Tibial nerve (tissue), 4 donors: ENCODE measurements at regions not wholly inside any gene's neighbourhood (a gene's known extent, or its start where the extent isn't known, plus 50 kb on each side); places are given as distances from the start of the nearest gene placed in this dataset.

ENCODE experiments used
- DNase-seq, 2 donors: peaks; one replicate each; pipeline ENCODE4 v3.0.0-alpha.2; 2019; ENCODE audit warnings: low spot score in 2 of 2
- H3K27ac ChIP-seq, 4 donors: fragments of 200-600 bp; sonication (generic) in 3 of 4; one replicate each; pipeline ENCODE4 v1.5.1; 2017 to 2019; ENCODE audit warnings: mild to moderate bottlenecking in 1 of 4
- H3K27me3 ChIP-seq, 2 donors: fragments of 200-600 bp; sonication (generic) in 1 of 2; one replicate each; pipeline versions ENCODE4 v1.5.1 to v1.6.0; 2017 to 2019
- H3K36me3 ChIP-seq, 3 donors: fragments of 200-600 bp; sonication (generic); one replicate each; pipeline ENCODE4 v1.5.1; 2018 to 2019
- H3K4me1 ChIP-seq, 4 donors: fragments of 200-600 bp; sonication (generic) in 3 of 4; one replicate each; pipeline ENCODE4 v1.5.1; 2017 to 2019
- H3K4me3 ChIP-seq, 4 donors: fragments of 200-600 bp; sonication (generic) in 3 of 4; one replicate each; pipeline ENCODE4 v1.5.1; 2017 to 2019; ENCODE audit warnings: mild to moderate bottlenecking in 1 of 4, moderate library complexity in 1 of 4
- H3K9me3 ChIP-seq, 4 donors: fragments of 200-600 bp; sonication (generic) in 3 of 4; one replicate each; pipeline ENCODE4 v1.5.1; 2017 to 2019
- EP300 ChIP-seq, 2 donors: sonication (generic); formaldehyde crosslinking; IDR thresholded peaks; one replicate each; pipeline ENCODE4 v1.6.1; 2017; ENCODE audit warnings: antibody characterized with exemption in 2 of 2, mild to moderate bottlenecking in 1 of 2
- POLR2A ChIP-seq, 2 donors: fragments of 450-650 bp; IDR thresholded peaks; one replicate each; pipeline ENCODE4 v1.6.1; 2017; ENCODE audit warnings: antibody characterized with exemption in 2 of 2, mild to moderate bottlenecking in 2 of 2, moderate library complexity in 2 of 2
- WGBS, 2 donors: methylation state at CpG; one replicate each; pipeline ENCODE4 v1.1.5; 2018; 5-methylcytosine and 5-hydroxymethylcytosine counted together
- TF ChIP-seq, protein P1 (sequence below), 5 experiments: fragments of 200-600 bp in 3 of 5; fragments of 450-650 bp in 2 of 5; sonication (generic) in 3 of 5; IDR thresholded peaks; one replicate each; pipeline ENCODE4 v1.5.1; 2016 to 2019; ENCODE audit warnings: antibody characterized with exemption in 5 of 5, mild to moderate bottlenecking in 3 of 5, moderate library complexity in 2 of 5

- no peak overlapping the region for H3K4me3 ChIP-seq
- no peak overlapping the region for H3K27ac ChIP-seq
- H3K9me3 ChIP-seq = peaks cover 0 to 4% (median 0%) of the 10 kb centered on the region in 4 donors
- no peak for DNase-seq
- no peaks in the 10 kb centered on the region for H3K27me3 ChIP-seq
- no peaks in the 10 kb centered on the region for H3K4me1 ChIP-seq
- 68 to 73% methylated on average over 4 of the region's 4 CpGs for WGBS, 2 donors
- no peak for TF ChIP-seq POLR2A (IDR thresholded peaks at IDR 0.05)
- no peak for TF ChIP-seq EP300 (IDR thresholded peaks at IDR 0.05)
- TF ChIP-seq, protein P1, sequence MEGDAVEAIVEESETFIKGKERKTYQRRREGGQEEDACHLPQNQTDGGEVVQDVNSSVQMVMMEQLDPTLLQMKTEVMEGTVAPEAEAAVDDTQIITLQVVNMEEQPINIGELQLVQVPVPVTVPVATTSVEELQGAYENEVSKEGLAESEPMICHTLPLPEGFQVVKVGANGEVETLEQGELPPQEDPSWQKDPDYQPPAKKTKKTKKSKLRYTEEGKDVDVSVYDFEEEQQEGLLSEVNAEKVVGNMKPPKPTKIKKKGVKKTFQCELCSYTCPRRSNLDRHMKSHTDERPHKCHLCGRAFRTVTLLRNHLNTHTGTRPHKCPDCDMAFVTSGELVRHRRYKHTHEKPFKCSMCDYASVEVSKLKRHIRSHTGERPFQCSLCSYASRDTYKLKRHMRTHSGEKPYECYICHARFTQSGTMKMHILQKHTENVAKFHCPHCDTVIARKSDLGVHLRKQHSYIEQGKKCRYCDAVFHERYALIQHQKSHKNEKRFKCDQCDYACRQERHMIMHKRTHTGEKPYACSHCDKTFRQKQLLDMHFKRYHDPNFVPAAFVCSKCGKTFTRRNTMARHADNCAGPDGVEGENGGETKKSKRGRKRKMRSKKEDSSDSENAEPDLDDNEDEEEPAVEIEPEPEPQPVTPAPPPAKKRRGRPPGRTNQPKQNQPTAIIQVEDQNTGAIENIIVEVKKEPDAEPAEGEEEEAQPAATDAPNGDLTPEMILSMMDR (IDR thresholded peaks at IDR 0.05) = no peak
- no peaks in the 10 kb centered on the region for H3K36me3 ChIP-seq
These were observed 163.0 kb upstream of the LINC00305 start for GRCh38 chr18:64311859-64312258.

DNA sequence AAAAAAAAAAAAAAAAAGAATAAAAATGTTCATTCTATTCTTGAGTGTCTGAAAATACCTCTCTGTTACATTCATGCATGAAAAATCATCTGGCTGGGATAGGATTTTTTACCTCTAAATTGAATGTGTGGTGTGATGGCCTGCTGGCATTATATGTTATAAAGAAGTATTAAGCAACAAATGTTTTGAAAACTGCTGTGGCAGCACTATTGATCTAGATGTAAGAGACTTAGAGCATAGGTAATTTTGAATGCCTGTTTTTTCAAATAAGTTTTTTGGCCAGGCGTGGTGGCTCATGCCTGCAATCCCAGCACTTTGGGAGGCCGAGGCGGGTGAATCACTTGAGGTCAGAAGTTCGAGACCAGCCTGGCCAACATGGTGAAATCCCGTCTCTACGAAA lies 147.0 kb upstream of the LINC00305 start:
- WGBS, 2 donors = 93 to 95% methylated on average over 6 of the region's 6 CpGs
- Histone ChIP-seq H3K4me1 (no peaks in the 10 kb centered on the region), H3K27ac (no peak overlapping the region), H3K4me3 (no peak overlapping the region), H3K36me3 (no peaks in the 10 kb centered on the region), H3K9me3 (no peaks in the 10 kb centered on the region), H3K27me3 (no peaks in the 10 kb centered on the region)
- TF ChIP-seq POLR2A (IDR thresholded peaks at IDR 0.05) (no peak), EP300 (IDR thresholded peaks at IDR 0.05) (no peak)
- TF ChIP-seq, protein P1 (IDR thresholded peaks at IDR 0.05) = no peak
- no peak for DNase-seq

DNA sequence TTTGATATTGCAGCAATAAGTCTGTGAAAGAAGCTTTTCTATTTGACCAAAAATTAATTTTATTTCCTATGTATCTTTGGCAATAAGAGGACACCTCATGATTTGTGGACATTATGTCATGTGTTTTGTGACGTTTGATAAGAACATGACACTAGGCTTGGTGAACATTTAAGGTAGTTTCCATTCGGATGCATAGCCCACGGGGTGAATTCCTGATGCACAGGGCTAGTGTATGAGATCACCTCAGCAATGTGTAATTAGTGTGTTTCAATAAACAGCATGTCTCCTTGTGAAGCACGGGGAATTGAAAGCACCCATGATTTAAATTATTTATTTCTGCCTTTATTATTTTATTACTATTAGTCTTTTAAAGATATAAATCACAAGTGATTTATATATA lies 146.1 kb upstream of the LINC00305 start:
- WGBS, 2 donors = 73 to 81% methylated on average over 4 of the region's 4 CpGs
- Histone ChIP-seq H3K4me1 (no peaks in the 10 kb centered on the region), H3K27me3 (no peaks in the 10 kb centered on the region), H3K27ac (no peak overlapping the region), H3K36me3 (no peaks in the 10 kb centered on the region), H3K9me3 (no peaks in the 10 kb centered on the region), H3K4me3 (no peak overlapping the region)
- TF ChIP-seq POLR2A (IDR thresholded peaks at IDR 0.05) (no peak), EP300 (IDR thresholded peaks at IDR 0.05) (no peak)
- TF ChIP-seq, protein P1 (IDR thresholded peaks at IDR 0.05) = no peak
- no peak for DNase-seq

- WGBS, 2 donors = 83 to 92% methylated on average over 2 of the region's 2 CpGs
- no peaks in the 10 kb centered on the region for H3K4me1 ChIP-seq
- H3K4me3 ChIP-seq = no peak overlapping the region
- TF ChIP-seq, protein P1 (IDR thresholded peaks at IDR 0.05) = no peak
- H3K36me3 ChIP-seq = no peaks in the 10 kb centered on the region
- H3K27ac ChIP-seq = no peak overlapping the region
- H3K9me3 ChIP-seq = peaks cover 0 to 10% (median 0%) of the 10 kb centered on the region in 4 donors
- H3K27me3 ChIP-seq = no peaks in the 10 kb centered on the region
- no peak for DNase-seq
These were observed 139.5 kb upstream of the LINC00305 start for GRCh38 chr18:64288432-64288831.

- TF ChIP-seq EP300 (IDR thresholded peaks at IDR 0.05) (no peak), POLR2A (IDR thresholded peaks at IDR 0.05) (no peak)
- TF ChIP-seq, protein P1 (IDR thresholded peaks at IDR 0.05) = no peak
- H3K27ac ChIP-seq = no peak overlapping the region
- peaks cover 0 to 10% (median 0%) of the 10 kb centered on the region in 4 donors for H3K9me3 ChIP-seq
- 50 to 58% methylated on average over 4 of the region's 4 CpGs for WGBS, 2 donors
- H3K4me1 ChIP-seq = no peaks in the 10 kb centered on the region
- H3K4me3 ChIP-seq = no peak overlapping the region
- no peaks in the 10 kb centered on the region for H3K27me3 ChIP-seq
- H3K36me3 ChIP-seq = no peaks in the 10 kb centered on the region
- DNase-seq = no peak
These were observed 139.0 kb upstream of the LINC00305 start for GRCh38 chr18:64287926-64288325.
